NCI-H1092 treated with DMSO at 0.1 percent for 48 hours (cell line): ENCODE measurements at regions not wholly inside any gene's neighbourhood (a gene's known extent, or its start where the extent isn't known, plus 50 kb on each side); places are given as distances from the start of the nearest gene placed in this dataset.
"Not testable (repeated sequence)": the region's sequence is repeated elsewhere in the genome, so short reads cannot be mapped to it uniquely, and the experiment has no call there.

Experiments used
- DNase-seq: peaks from one replicate; lab custom pipeline; 2025; lab: John Stamatoyannopoulos, UW

- no peak for DNase-seq
Measured at GRCh38 chr7:92973293-92973731, 136.9 kb upstream of the CDK6 start.

GRCh38 chr7:92972441-92972840, 136.1 kb upstream of the CDK6 start:
- DNase-seq, result no peak

GRCh38 chr7:92969061-92969460, 132.7 kb upstream of the CDK6 start:
- no peak for DNase-seq

GRCh38 chr7:92968502-92968901, 132.1 kb upstream of the CDK6 start:
- DNase-seq, result no peak

GRCh38 chr7:92967238-92967637, 130.9 kb upstream of the CDK6 start:
- DNase-seq, result no peak

GRCh38 chr7:92964141-92964540, 127.8 kb upstream of the CDK6 start:
- DNase-seq, result no peak

GRCh38 chr7:92963566-92963965, 127.2 kb upstream of the CDK6 start:
- DNase-seq, result no peak

GRCh38 chr7:92961961-92962360, 125.6 kb upstream of the CDK6 start:
- no peak for DNase-seq

GRCh38 chr7:92956575-92956974, 120.2 kb upstream of the CDK6 start:
- DNase-seq, result no peak

GRCh38 chr7:92955081-92955480, 118.7 kb upstream of the CDK6 start:
- no peak for DNase-seq

- DNase-seq, result no peak
Measured at GRCh38 chr7:92953657-92954056, 117.3 kb upstream of the CDK6 start.

GRCh38 chr7:92949748-92950147, 113.4 kb upstream of the CDK6 start:
- DNase-seq, result no peak

GRCh38 chr7:92945840-92946239, 109.5 kb upstream of the CDK6 start:
- DNase-seq, result no peak

- DNase-seq, result no peak
Measured at GRCh38 chr7:92944633-92945032, 108.3 kb upstream of the CDK6 start.

- DNase-seq, result not testable (repeated sequence)
Measured at GRCh38 chr7:92942706-92943105, 106.3 kb upstream of the CDK6 start.

GRCh38 chr7:92939666-92940360, 103.4 kb upstream of the CDK6 start:
- no peak for DNase-seq

GRCh38 chr7:92934096-92934495, 97.7 kb upstream of the CDK6 start:
- no peak for DNase-seq

- no peak for DNase-seq
Measured at GRCh38 chr7:92932450-92932849, 96.1 kb upstream of the CDK6 start.

GRCh38 chr7:92930404-92930803, 94.0 kb upstream of the CDK6 start:
- no peak for DNase-seq

- no peak for DNase-seq
Measured at GRCh38 chr7:92926697-92927044, 90.3 kb upstream of the CDK6 start.

GRCh38 chr7:92925876-92926696, 89.7 kb upstream of the CDK6 start:
- no peak for DNase-seq

- DNase-seq, result no peak
Measured at GRCh38 chr7:92924800-92925199, 88.4 kb upstream of the CDK6 start.

- no peak for DNase-seq
Measured at GRCh38 chr7:92917230-92917629, 80.9 kb upstream of the CDK6 start.
